AG10803 (cell line): ENCODE measurements at regions not wholly inside any gene's neighbourhood (a gene's known extent, or its start where the extent isn't known, plus 50 kb on each side); places are given as distances from the start of the nearest gene placed in this dataset.

Experiments used
- DNase-seq: peaks from one replicate; pipeline ENCODE4 v3.0.0; 2010; ENCODE audit warnings: low read depth
- H3K4me3 ChIP-seq: 2 replicates; pipeline ENCODE4 v1.5.1; 2011; ENCODE audit warnings: mild to moderate bottlenecking, low read length, control low read depth
- CTCF ChIP-seq: conservative IDR thresholded peaks from 2 replicates; pipeline ENCODE4 v1.5.1; 2011; ENCODE audit warnings: mild to moderate bottlenecking, low read length, control low read depth, inconsistent platforms

GRCh38 chr12:132439333-132439904 is 50.5 kb upstream of the FBRSL1 start:
- no peak for TF ChIP-seq CTCF
- no peak for DNase-seq
- H3K4me3 ChIP-seq = no peak overlapping the region

GRCh38 chr12:132438726-132439125 is 51.2 kb upstream of the FBRSL1 start:
- no peak overlapping the region for H3K4me3 ChIP-seq
- no peak for DNase-seq
- no peak for TF ChIP-seq CTCF

- no peak for DNase-seq
- TF ChIP-seq CTCF = no peak
- H3K4me3 ChIP-seq = no peak overlapping the region
These were observed 51.8 kb upstream of the FBRSL1 start for GRCh38 chr12:132437943-132438700.

- no peak for DNase-seq
- no peak overlapping the region for H3K4me3 ChIP-seq
- TF ChIP-seq CTCF = no peak
These were observed 52.6 kb upstream of the FBRSL1 start for GRCh38 chr12:132437252-132437932.

GRCh38 chr12:132436791-132437251 is 53.1 kb upstream of the FBRSL1 start:
- no peak overlapping the region for H3K4me3 ChIP-seq
- no peak for DNase-seq
- no peak for TF ChIP-seq CTCF

- H3K4me3 ChIP-seq = no peak overlapping the region
- no peak for TF ChIP-seq CTCF
- DNase-seq = no peak
These were observed 54.3 kb upstream of the FBRSL1 start for GRCh38 chr12:132435486-132436187.
